ENCODE measurements at regions not wholly inside any gene's neighbourhood (a gene's known extent, or its start where the extent isn't known, plus 50 kb on each side); places are given as distances from the start of the nearest gene placed in this dataset.
"Not testable (repeated sequence)": the region's sequence is repeated elsewhere in the genome, so short reads cannot be mapped to it uniquely, and the experiment has no call there.

GRCh38 chr4:111945014-111945413 lies 200.2 kb upstream of the FAM241A start:
- intact Hi-C loops (cut with micrococcal nuclease) = no loop called here

- intact Hi-C loops (cut with micrococcal nuclease) = no loop called here
Measured at GRCh38 chr4:111946800-111947199, 198.5 kb upstream of the FAM241A start.

DNA sequence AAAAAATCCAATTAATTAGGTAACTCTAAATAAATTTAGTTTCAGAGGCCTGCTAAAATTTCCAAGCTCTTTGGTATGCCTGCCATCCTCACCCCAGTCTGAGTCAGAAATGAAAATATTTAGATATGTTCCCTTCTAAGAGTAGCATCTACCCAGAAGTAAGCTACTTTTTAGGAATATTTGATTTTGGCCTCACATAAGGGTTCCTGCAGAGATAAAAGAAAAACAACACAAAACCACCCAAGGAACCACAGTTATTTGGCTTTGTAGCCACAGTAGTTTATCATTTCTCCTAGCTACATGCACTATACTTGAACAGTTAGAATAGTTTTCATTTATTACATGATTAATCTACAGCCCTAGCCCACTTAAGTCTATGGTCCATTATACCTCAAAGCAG lies 192.6 kb upstream of the FAM241A start:
- intact Hi-C loops (cut with micrococcal nuclease) = no loop called here

DNA sequence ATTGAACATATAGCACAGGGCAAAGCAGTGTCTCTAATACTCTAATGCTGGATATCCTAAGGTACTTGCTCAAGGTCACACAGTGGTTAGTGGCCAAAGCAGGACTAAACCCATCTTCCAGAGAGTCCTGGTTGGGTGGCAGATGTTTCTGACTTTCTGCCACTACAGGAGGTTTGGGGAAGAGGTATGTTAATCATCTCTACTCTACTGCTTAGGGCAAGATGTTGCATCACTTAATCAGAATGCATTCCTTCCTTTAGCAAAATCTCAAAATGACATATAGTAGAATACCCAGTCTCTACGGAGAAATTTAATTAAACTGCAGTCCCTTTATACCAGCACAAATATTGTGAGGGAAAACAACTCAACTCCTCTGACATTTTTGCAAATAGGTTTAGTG lies 190.7 kb upstream of the FAM241A start:
- intact Hi-C loops (cut with micrococcal nuclease) = no loop called here

DNA sequence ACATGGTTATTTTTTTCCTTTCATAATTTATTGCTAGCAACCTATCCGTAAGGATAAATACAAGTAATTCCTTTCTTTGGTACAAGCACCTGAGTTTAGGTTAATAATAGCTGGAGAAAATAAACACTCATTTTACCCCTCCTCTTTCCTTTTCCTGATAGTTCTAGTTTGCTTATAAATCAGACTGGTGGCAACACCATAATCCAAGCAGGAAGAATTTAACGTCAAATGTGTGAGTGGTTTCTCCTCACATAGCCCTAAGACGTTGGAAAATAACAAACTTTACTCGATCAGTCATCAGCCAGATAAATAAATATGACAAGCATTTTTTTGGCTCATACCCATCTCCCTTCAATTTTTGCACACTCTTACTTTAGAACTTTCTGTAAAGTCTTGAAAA lies 190.3 kb upstream of the FAM241A start:
- intact Hi-C loops (cut with micrococcal nuclease) = no loop called here

DNA sequence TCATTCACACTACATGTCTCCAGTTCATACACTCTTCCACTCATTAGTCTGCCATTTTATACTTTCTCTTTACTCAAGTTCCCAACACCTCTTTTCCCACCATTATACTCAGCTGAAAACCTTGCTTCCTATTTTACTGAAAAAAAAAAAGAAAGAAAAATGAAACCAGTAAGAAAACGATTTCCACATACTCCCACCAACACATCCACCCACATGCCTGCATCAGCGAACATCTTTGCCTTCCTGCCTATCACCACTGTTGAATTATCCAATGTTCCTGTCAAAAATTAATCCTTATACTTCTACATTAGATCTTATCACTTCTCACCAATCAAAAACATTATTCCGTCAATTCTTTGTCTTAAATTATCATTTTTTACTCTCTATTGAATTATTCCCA lies 188.1 kb upstream of the FAM241A start:
- intact Hi-C loops (cut with micrococcal nuclease) = no loop called here

- intact Hi-C loops (cut with micrococcal nuclease) = no loop called here
Measured at GRCh38 chr4:111957997-111958396, 187.3 kb upstream of the FAM241A start.

GRCh38 chr4:111959222-111959621 lies 186.0 kb upstream of the FAM241A start:
- intact Hi-C loops (cut with micrococcal nuclease) = no loop called here

DNA sequence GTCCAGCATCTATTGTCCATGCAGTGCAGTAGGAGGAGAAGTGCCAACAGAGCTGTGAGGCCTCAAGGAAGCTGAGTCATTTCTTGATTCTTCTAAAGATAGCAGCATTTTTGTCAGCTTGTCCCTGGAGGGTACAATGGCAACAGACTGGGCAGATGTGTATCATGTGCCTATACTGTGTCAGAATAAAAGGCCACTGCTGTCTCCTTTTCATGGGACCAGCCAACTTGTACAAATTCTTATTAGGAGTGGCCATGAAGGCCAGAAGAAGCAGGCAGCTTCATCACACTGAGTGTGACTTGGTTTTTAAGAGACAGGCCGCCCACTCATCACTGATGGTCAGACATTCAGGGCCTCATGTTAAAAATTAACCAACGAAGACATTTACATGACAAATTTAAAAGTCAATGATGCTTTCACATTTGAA lies 185.0 kb upstream of the FAM241A start:
- intact Hi-C loops (cut with micrococcal nuclease) = no loop called here

DNA sequence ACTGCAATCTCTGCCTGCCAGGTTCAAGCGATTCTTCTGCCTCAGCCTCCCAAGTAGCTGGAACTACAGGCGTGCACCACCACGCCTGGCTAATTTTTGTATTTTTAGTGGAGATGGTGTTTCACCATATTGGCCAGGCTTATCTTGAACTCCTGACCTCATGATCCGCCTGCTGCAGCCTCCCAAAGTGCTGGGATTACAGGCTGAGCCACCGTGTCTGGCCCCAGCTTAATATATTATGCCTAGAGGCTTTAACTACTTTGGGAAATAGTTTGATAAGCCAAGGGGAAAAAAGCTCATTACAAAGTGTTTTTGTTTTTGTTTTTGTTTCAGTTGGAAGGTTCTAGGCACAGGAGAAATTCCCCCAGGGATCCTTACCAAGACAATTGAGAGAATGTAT lies 184.2 kb upstream of the FAM241A start:
- intact Hi-C loops (cut with micrococcal nuclease) = not testable (repeated sequence)

DNA sequence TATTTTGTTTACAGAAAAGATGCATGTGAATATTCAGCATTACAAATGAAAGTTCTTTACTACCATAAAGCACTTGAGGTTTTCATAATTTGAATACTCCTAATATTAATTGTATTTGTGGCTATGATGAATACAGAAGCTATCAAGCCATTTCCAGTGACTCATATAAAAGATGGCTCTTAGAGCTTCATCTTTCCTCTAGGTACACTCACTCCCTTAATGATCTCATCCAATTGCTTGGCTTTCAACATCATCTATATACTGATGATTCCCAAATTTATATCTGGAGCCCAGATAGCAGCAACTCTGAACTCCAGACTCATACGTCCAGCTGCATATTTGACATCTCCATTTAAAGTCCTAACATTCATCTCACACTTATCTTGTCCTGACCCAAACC lies 183.4 kb upstream of the FAM241A start:
- intact Hi-C loops (cut with micrococcal nuclease) = no loop called here

GRCh38 chr4:111963158-111963700 lies 182.0 kb upstream of the FAM241A start:
- intact Hi-C loops (cut with micrococcal nuclease) = no loop called here

DNA sequence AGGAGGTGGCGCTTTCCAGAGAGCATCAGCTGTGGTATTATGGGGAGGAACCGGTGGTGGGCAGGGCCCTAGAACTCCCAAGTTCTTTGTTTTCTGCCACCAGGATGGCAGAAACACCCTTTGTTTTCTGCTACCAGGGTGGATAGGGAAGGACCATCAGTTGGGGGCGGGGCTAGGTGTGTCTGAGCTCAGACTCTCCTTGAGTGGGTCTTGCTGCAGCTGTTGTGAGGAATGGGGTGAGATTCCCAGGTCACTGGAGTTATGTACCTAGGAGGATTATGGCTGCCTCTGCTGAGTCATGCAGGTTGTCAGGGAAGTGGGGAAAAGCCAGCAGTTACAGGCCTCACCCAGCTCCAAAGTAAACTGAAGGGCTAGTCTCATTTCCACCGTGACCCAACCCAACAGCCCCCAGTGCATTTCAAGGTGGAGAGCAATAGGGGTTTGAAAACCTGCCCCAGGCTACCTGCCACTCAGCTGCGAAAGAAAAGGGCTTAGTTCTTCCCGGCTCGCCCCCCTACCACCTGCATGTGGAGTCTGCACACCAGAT lies 167.8 kb upstream of the FAM241A start:
- intact Hi-C loops (cut with micrococcal nuclease) = no loop called here

DNA sequence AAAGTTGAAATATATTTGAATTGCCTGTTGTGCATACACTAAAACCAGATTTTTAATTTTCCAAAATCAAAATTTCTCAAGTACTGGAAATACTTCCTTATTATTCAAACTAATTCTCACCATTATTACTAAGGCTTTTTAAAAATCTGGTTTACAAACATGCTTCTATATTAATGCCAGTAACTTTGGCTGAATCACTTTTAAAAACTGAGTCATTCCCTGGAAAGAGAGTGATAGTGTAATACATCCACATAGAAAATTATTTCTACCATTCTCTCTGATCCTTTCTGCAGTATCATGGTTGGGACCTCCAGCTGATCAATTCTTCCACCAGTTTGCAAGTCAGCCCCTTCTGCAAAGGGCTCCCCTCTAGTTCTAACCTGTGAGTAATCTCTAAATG lies 165.3 kb upstream of the FAM241A start:
- intact Hi-C loops (cut with micrococcal nuclease) = no loop called here

GRCh38 chr4:111982089-111982488 lies 163.2 kb upstream of the FAM241A start:
- intact Hi-C loops (cut with micrococcal nuclease) = no loop called here

DNA sequence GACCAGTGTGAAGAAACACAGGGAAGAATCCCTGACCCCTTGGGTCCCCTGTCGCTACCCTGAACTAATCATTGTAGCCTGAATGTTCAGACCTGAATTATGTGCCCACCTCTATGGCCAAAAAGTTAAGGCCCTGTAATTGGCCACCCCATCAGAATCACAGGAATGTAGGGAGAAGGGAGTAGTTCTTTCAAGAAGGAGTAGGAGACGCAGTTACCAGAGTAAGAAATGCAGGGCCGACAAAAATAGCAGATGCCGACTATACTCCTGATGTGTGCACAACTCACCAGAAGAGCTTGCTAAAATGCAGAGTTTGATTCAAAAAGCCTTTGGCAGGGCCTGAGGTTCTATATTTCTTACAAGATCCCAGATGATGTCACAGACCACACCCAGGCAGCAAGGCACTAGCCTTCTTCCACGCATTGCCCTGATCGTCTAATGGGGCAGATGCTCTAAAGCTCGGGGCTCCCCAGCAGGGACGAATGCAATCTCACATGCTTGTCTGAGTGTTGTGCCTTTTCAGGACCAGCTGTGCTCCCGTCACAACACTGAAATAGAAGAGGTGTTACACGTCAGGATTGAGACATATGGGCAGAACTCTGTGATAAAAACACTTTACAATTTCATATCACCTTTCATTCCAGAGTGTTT lies 161.0 kb upstream of the FAM241A start:
- intact Hi-C loops (cut with micrococcal nuclease) = no loop called here

- intact Hi-C loops (cut with micrococcal nuclease) = no loop called here
Measured at GRCh38 chr4:111985426-111985825, 159.8 kb upstream of the FAM241A start.

DNA sequence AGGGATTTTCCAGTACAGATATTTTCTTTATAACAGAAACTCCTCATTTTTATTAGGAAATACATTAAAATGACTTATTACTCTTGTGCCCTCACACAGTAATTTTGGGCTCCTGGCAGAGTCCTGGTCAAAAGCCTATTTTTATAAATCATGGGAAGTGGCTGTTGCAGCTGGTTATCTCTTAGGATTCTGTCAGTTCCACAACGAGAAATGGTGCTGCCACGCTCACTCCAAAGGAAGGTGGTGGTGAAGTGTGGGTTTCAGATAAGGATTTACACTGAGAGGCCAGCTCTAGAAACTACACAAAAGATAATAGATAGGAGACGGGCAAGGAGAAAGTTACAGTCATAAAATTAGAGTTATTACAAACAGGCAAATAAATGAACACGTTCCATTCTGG lies 159.2 kb upstream of the FAM241A start:
- intact Hi-C loops (cut with micrococcal nuclease) = no loop called here

GRCh38 chr4:111988514-111988913 lies 156.7 kb upstream of the FAM241A start:
- intact Hi-C loops (cut with micrococcal nuclease) = no loop called here

DNA sequence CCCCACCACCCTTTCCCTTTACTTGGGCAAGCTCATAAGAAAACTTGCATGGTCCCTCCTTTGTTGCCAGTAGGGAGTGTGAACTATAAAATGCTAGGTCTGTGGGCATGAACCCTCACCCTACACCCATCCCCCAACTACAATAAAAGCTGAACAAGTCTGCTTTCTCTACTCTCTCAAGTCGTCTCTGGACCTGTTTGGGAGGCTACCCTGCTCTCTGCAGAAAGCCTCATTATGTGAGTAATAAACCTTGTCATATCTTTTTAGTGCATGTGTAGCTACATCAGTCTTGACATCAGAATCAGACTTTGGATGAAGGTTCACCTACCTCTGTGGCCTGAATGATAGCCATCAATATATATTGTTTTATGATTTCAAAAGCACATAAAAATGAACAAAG lies 155.4 kb upstream of the FAM241A start:
- intact Hi-C loops (cut with micrococcal nuclease) = no loop called here

- intact Hi-C loops (cut with micrococcal nuclease) = no loop called here
Measured at GRCh38 chr4:111991163-111991562, 154.1 kb upstream of the FAM241A start.

DNA sequence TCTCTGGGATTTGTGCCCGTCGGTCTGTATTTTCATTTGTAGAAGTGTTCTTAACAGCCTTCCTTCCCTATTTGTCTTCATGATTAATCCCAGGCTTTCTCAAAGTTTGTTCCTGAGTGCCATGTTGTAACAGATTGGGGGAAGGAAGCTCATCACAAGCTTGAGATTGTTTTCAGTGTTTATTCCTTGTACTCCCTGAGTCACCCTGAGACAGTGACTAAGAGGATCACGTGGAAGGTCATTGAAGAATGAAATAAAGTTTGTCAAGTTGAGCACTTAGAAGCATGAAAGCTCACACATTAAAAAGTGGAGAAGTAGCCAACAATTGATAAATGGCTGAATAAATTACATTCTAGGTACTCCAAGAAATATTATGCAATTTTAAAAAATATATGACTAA lies 153.5 kb upstream of the FAM241A start:
- intact Hi-C loops (cut with micrococcal nuclease) = no loop called here

Measured in T-helper 1 cell treated with Interleukin-12 subunit alpha and Interleukin-12 subunit beta and Interleukin-4 antibody, amounts not matched to agents 30 ng/mL and 1 ng/mL, for 36 hours (primary cell).